ENCODE measurements at regions not wholly inside any gene's neighbourhood (a gene's known extent, or its start where the extent isn't known, plus 50 kb on each side); places are given as distances from the start of the nearest gene placed in this dataset.

DNA sequence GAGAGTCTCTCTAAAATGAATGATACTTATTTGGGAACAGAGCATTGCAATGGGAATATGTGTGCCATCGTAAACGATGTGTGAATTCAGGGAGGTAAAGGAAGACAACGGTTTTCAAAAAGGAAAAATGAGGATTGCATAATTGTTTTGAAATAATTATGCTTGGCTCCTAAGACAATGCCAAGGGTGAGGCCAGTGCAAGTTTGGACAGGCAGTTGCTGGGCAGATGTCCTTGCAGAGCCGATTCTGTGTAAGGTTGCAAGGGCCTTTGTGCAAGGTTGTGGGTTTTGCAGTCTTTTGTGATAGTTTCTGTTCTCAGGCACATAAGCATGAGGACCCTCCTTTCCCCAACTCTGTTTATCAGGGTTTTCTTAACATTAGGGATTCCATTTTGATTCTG lies 70.0 kb upstream of the ZNF236 start:
- Mint-ChIP-seq H3K27ac (ENCODE audit: unreplicated experiment) (no peak overlapping the region), H3K27me3 (ENCODE audit: low read depth) (no peaks in the 10 kb centered on the region), H3K4me3 (ENCODE audit: unreplicated experiment) (no peak overlapping the region), H3K36me3 (ENCODE audit: low read depth) (peaks cover 2% of the 10 kb centered on the region), H3K4me1 (ENCODE audit: low read depth) (no peaks in the 10 kb centered on the region), H3K9me3 (ENCODE audit: low read depth) (peaks cover 5% of the 10 kb centered on the region)
- DNase-seq (ENCODE audit: low spot score): no peak
- TF ChIP-seq, protein P1, sequence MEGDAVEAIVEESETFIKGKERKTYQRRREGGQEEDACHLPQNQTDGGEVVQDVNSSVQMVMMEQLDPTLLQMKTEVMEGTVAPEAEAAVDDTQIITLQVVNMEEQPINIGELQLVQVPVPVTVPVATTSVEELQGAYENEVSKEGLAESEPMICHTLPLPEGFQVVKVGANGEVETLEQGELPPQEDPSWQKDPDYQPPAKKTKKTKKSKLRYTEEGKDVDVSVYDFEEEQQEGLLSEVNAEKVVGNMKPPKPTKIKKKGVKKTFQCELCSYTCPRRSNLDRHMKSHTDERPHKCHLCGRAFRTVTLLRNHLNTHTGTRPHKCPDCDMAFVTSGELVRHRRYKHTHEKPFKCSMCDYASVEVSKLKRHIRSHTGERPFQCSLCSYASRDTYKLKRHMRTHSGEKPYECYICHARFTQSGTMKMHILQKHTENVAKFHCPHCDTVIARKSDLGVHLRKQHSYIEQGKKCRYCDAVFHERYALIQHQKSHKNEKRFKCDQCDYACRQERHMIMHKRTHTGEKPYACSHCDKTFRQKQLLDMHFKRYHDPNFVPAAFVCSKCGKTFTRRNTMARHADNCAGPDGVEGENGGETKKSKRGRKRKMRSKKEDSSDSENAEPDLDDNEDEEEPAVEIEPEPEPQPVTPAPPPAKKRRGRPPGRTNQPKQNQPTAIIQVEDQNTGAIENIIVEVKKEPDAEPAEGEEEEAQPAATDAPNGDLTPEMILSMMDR (IDR thresholded peaks at IDR 0.05): no peak

DNA sequence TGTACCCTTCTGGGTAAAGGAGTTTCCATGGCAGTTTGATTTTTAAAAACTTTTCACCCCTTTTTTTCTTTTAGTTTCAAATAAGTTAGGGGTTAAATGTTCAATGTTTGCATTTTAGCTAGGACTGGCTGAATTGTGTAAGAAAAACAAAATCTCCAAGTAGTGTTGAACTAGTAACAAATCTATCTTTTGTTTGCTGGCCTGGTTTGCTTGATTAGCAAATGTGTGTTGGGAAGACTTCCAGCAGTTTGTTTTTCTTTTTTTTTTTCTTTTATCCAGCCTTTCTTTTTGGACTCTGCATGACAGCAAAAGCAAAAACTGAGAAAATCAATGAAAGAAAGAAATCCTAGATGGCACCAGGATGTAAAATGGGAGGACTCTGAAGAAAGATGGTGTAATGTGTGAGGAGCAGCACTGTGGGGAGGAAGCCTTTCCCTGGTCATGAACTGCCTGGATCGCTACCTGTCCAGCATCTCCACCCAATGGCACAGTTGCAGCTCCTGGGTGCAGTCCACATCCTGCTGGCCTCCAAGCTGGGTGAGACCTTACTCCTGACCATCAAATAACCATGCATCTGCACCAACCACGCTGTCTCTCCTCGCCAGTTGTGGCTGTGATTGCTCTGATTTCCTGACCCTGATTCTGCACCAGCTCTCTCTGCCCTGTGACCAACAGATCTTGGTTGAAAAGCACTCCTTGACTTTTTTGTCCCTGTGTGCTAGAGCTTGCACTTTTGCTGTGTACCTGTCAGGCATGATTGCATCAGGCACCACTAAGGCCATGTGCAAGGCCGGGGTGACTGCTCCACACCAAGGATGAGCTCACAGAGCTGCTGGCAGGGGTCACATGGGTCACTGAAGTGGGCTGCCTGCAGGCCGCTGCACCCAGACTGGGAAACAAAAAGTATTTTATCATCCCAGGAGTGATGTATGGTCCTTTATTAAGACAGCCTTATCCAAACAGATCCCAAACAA lies 71.2 kb upstream of the ZNF236 start:
- Mint-ChIP-seq H3K4me3 (ENCODE audit: unreplicated experiment) (no peak overlapping the region), H3K4me1 (ENCODE audit: low read depth) (no peaks in the 10 kb centered on the region), H3K27ac (ENCODE audit: unreplicated experiment) (no peak overlapping the region), H3K9me3 (ENCODE audit: low read depth) (peaks cover 5% of the 10 kb centered on the region), H3K27me3 (ENCODE audit: low read depth) (no peaks in the 10 kb centered on the region), H3K36me3 (ENCODE audit: low read depth) (peaks cover 2% of the 10 kb centered on the region)
- DNase-seq (ENCODE audit: low spot score): no peak
- TF ChIP-seq, protein P1 (IDR thresholded peaks at IDR 0.05): no peak

DNA sequence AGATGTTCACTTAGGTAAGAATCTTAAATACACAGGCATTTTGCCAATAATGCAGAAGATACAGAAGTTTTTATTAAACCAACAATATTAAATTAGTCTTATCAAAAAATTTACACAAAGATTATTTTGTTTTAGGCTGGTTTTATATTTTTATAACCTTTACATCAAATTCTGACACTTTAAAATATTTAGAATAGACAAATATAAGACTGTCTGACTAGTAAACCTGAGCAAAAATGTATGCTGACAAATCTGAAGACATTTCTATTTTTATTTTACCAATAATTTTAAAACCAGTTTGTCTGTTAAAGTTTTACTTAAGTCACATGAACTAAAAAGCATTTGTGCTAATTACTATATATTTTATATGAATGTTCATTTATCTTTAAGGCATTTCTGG lies 72.1 kb upstream of the ZNF236 start:
- DNase-seq (ENCODE audit: low spot score): no peak
- no peak overlapping the region for H3K4me3 Mint-ChIP-seq (ENCODE audit: unreplicated experiment)
- peaks cover 2% of the 10 kb centered on the region for H3K36me3 Mint-ChIP-seq (ENCODE audit: low read depth)
- H3K9me3 Mint-ChIP-seq (ENCODE audit: low read depth): peaks cover 8% of the 10 kb centered on the region
- no peaks in the 10 kb centered on the region for H3K27me3 Mint-ChIP-seq (ENCODE audit: low read depth)
- H3K4me1 Mint-ChIP-seq (ENCODE audit: low read depth): no peaks in the 10 kb centered on the region
- no peak overlapping the region for H3K27ac Mint-ChIP-seq (ENCODE audit: unreplicated experiment)
- TF ChIP-seq, protein P1 (IDR thresholded peaks at IDR 0.05): no peak

DNA sequence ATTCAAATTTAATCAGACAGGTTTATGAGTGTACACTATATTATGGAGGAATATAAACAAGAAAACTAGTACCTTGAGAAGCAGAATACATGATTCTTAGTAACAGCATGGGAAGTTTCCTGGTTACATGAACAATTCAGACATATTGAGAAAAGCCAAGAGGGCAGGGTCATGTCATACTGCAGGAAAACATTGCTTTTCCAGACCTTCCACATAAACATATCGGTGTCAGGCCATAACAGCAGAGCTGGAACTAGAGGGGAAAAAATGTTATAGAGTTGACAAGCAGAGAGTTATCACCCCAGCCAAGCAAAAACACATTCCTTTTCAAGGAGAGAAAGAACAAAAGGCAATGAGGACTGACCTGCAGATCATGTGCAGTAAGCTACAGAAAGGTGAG lies 74.7 kb upstream of the ZNF236 start:
- Mint-ChIP-seq H3K27me3 (ENCODE audit: low read depth) (peaks cover 2% of the 10 kb centered on the region), H3K36me3 (ENCODE audit: low read depth) (peaks cover 2% of the 10 kb centered on the region), H3K27ac (ENCODE audit: unreplicated experiment) (no peak overlapping the region), H3K4me1 (ENCODE audit: low read depth) (no peaks in the 10 kb centered on the region), H3K9me3 (ENCODE audit: low read depth) (peaks cover 8% of the 10 kb centered on the region), H3K4me3 (ENCODE audit: unreplicated experiment) (no peak overlapping the region)
- TF ChIP-seq, protein P1 (IDR thresholded peaks at IDR 0.05): no peak
- no peak for DNase-seq (ENCODE audit: low spot score)

DNA sequence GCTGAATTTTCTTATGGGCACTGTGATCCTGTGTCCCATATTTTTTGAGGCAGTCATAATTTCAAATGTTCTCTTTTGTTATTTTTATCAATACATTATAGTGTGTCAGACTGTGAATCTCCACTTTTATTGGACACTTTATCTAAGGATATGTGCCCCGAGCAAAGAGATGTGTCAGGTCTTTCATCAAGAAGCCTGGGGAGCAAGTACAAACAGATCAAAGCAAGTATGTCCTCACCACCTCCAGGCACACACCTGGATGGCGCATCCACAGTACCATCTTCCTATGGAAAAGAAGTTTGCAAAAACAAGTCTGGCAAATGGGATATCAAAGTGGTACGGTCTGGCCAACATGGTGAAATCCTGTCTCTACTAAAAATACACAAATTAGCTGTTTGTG lies 81.0 kb upstream of the ZNF236 start:
- Mint-ChIP-seq H3K27ac (ENCODE audit: unreplicated experiment) (no peak overlapping the region), H3K4me3 (ENCODE audit: unreplicated experiment) (no peak overlapping the region), H3K4me1 (ENCODE audit: low read depth) (peaks cover 15% of the 10 kb centered on the region), H3K27me3 (ENCODE audit: low read depth) (peaks cover 2% of the 10 kb centered on the region), H3K9me3 (ENCODE audit: low read depth) (peaks cover 5% of the 10 kb centered on the region), H3K36me3 (ENCODE audit: low read depth) (no peaks in the 10 kb centered on the region)
- no peak for DNase-seq (ENCODE audit: low spot score)
- TF ChIP-seq, protein P1 (IDR thresholded peaks at IDR 0.05): no peak
